Neural progenitor cell (in vitro differentiated cells): ENCODE measurements at regions not wholly inside any gene's neighbourhood (a gene's known extent, or its start where the extent isn't known, plus 50 kb on each side); places are given as distances from the start of the nearest gene placed in this dataset.

Source experiments
- EZH2 ChIP-seq: fragments of 200-600 bp; sonication (generic); IDR thresholded peaks from 2 replicates; pipeline ENCODE4 v1.6.1; 2017; ENCODE audit warnings: antibody characterized with exemption, mild to moderate bottlenecking, moderate library complexity
- TF ChIP-seq, protein P1 (sequence below): fragments of 200-600 bp; sonication (generic); IDR thresholded peaks from 2 replicates; pipeline ENCODE4 v1.5.1; 2017; ENCODE audit warnings: antibody characterized with exemption, mild to moderate bottlenecking

DNA sequence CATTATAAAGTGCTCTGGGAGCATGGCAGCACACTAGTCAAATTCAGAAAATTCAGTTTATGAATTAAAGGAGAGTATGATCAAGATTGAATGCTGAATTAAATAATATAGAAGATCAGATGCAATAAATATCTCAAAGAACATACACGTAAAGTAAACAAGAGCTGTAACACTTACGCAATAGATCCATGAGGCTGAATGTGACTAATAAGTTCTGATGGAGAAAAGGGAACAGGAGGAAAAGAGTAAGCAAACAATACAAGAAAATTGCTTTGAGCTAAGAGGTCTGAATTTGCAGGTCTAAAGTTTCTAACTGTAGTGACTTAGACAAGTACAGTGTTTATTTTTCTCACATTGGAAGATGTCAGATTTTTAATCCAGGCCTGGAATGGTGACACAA, 646.7 kb upstream of the ZNF804A start:
- TF ChIP-seq, protein P1, sequence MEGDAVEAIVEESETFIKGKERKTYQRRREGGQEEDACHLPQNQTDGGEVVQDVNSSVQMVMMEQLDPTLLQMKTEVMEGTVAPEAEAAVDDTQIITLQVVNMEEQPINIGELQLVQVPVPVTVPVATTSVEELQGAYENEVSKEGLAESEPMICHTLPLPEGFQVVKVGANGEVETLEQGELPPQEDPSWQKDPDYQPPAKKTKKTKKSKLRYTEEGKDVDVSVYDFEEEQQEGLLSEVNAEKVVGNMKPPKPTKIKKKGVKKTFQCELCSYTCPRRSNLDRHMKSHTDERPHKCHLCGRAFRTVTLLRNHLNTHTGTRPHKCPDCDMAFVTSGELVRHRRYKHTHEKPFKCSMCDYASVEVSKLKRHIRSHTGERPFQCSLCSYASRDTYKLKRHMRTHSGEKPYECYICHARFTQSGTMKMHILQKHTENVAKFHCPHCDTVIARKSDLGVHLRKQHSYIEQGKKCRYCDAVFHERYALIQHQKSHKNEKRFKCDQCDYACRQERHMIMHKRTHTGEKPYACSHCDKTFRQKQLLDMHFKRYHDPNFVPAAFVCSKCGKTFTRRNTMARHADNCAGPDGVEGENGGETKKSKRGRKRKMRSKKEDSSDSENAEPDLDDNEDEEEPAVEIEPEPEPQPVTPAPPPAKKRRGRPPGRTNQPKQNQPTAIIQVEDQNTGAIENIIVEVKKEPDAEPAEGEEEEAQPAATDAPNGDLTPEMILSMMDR: no peak
- TF ChIP-seq EZH2: no peak
